NOMO-1 treated with dmso at 0.1 percent for 144 hours (cell line): ENCODE measurements at regions not wholly inside any gene's neighbourhood (a gene's known extent, or its start where the extent isn't known, plus 50 kb on each side); places are given as distances from the start of the nearest gene placed in this dataset.

Experiments used
- DNase-seq: peaks from one replicate; lab custom pipeline; 2025; ENCODE audit not compliant: unreplicated experiment; lab: John Stamatoyannopoulos, UW

GRCh38 chr2:20559277-20559676, 91.6 kb downstream of the HS1BP3 start:
- DNase-seq: no peak

GRCh38 chr2:20560011-20560410, 90.9 kb downstream of the HS1BP3 start:
- DNase-seq: no peak

GRCh38 chr2:20560891-20561636, 89.8 kb downstream of the HS1BP3 start:
- no peak for DNase-seq

GRCh38 chr2:20561637-20562454, 89.1 kb downstream of the HS1BP3 start:
- no peak for DNase-seq

- no peak for DNase-seq
Measured at GRCh38 chr2:20562540-20563225, 88.2 kb downstream of the HS1BP3 start.

GRCh38 chr2:20563251-20563650, 87.6 kb downstream of the HS1BP3 start:
- no peak for DNase-seq

GRCh38 chr2:20563833-20564232, 87.1 kb downstream of the HS1BP3 start:
- no peak for DNase-seq

GRCh38 chr2:20565101-20565622, 85.7 kb downstream of the HS1BP3 start:
- DNase-seq: no peak

GRCh38 chr2:20565623-20566236, 85.2 kb downstream of the HS1BP3 start:
- no peak for DNase-seq

GRCh38 chr2:20566331-20566730, 84.6 kb downstream of the HS1BP3 start:
- DNase-seq: no peak

- no peak for DNase-seq
Measured at GRCh38 chr2:20567159-20567925, 83.6 kb downstream of the HS1BP3 start.
